T-cell (primary cell): ENCODE measurements at regions not wholly inside any gene's neighbourhood (a gene's known extent, or its start where the extent isn't known, plus 50 kb on each side); places are given as distances from the start of the nearest gene placed in this dataset.

Experiments
- ATAC-seq, 4 experiments: fragments of 200-7000 bp in 3 of 4; fragments of 150-1000 bp in 1 of 4; cut with Tn5 transposase; replicated peaks in 1 of 4; 1 replicate in 3 of 4; 2 replicates in 1 of 4; pipeline ENCODE4 v1.10.0; 2021; ENCODE audit warnings: moderate library complexity in 3 of 4, mild to moderate bottlenecking in 2 of 4, moderate number of reproducible peaks in 1 of 4
- CTCF ChIA-PET, 2 donors: fragments of 300-600 bp; sonication (Branson Sonifier 250); formaldehyde crosslinking; loops; one replicate each; lab custom pipeline; 2022; ENCODE audit warnings: antibody characterized with exemption in 2 of 2; lab: Charles Lee
- POLR2A ChIA-PET, 2 donors: fragments of 300-600 bp; sonication (Branson Sonifier 250); formaldehyde crosslinking; loops; one replicate each; lab custom pipeline; 2022; ENCODE audit warnings: antibody characterized with exemption in 2 of 2; lab: Charles Lee
- DNase-seq, 35 experiments: peaks; one replicate each; pipeline versions ENCODE4 v3.0.0 to v3.0.0-alpha.2; 2013 to 2023
- H3K27ac ChIP-seq: one replicate; pipeline ENCODE4 v1.5.1; 2013; ENCODE audit warnings: low read length
- H3K27me3 ChIP-seq, 2 experiments: replicated peaks in 1 of 2; 1 replicate in 1 of 2; 2 replicates in 1 of 2; pipeline versions ENCODE4 v1.6.1 to v1.7.0; 2013; ENCODE audit warnings: low read length in 1 of 2, mixed read lengths in 1 of 2; ENCODE audit not compliant: control insufficient read depth in 2 of 2, insufficient read depth in 2 of 2; ENCODE audit errors: extremely low read depth in 1 of 2
- H3K36me3 ChIP-seq, 2 donors: 1 replicate in 1 of 2; 2 replicates in 1 of 2; pipeline versions ENCODE4 v1.6.1 to v1.7.0; 2013; ENCODE audit warnings: low read length in 1 of 2; ENCODE audit not compliant: control insufficient read depth in 2 of 2, insufficient read depth in 1 of 2; ENCODE audit errors: extremely low read depth in 1 of 2
- H3K4me1 ChIP-seq, 2 experiments: 1 replicate in 1 of 2; 2 replicates in 1 of 2; pipeline versions ENCODE4 v1.6.1 to v1.7.0; 2013; ENCODE audit warnings: low read length in 2 of 2, mixed read lengths in 1 of 2; ENCODE audit not compliant: insufficient read depth in 2 of 2, control insufficient read depth in 1 of 2; ENCODE audit errors: extremely low read depth in 1 of 2
- H3K4me3 ChIP-seq, 2 donors: 1 replicate in 1 of 2; 2 replicates in 1 of 2; pipeline versions ENCODE4 v1.5.1 to v1.7.0; 2013; ENCODE audit warnings: mild to moderate bottlenecking in 2 of 2, low read length in 1 of 2, moderate library complexity in 1 of 2; ENCODE audit not compliant: control insufficient read depth in 1 of 2; ENCODE audit errors: extremely low read depth in 1 of 2
- H3K9me3 ChIP-seq: 2 replicates; pipeline ENCODE4 v1.7.0; 2013
- H3K27ac Mint-ChIP-seq, 2 donors: one replicate each; pipeline ENCODE4 v1.8.0; 2020 to 2021; ENCODE audit warnings: mild to moderate bottlenecking in 2 of 2, mixed read lengths in 2 of 2
- H3K27me3 Mint-ChIP-seq, 2 donors: one replicate each; pipeline ENCODE4 v1.8.0; 2021 to 2022; ENCODE audit warnings: mixed read lengths in 2 of 2
- H3K36me3 Mint-ChIP-seq: one replicate; pipeline ENCODE4 v1.8.0; 2021; ENCODE audit warnings: mixed read lengths
- H3K4me1 Mint-ChIP-seq, 3 donors: one replicate each; pipeline ENCODE4 v1.8.0; 2020 to 2022; ENCODE audit warnings: mixed read lengths in 3 of 3, mild to moderate bottlenecking in 1 of 3
- H3K4me3 Mint-ChIP-seq, 3 donors: one replicate each; pipeline ENCODE4 v1.8.0; 2020 to 2022; ENCODE audit warnings: mild to moderate bottlenecking in 3 of 3, mixed read lengths in 3 of 3, moderate library complexity in 3 of 3
- H3K9me3 Mint-ChIP-seq, 3 donors: one replicate each; pipeline ENCODE4 v1.8.0; 2020 to 2022; ENCODE audit warnings: mixed read lengths in 3 of 3
- WGBS: methylation state at CpG from one replicate; pipeline ENCODE4 v1.1.5; 2013; ENCODE audit warnings: missing lambda C conversion rate; ENCODE audit not compliant: insufficient coverage; 5-methylcytosine and 5-hydroxymethylcytosine counted together

DNA sequence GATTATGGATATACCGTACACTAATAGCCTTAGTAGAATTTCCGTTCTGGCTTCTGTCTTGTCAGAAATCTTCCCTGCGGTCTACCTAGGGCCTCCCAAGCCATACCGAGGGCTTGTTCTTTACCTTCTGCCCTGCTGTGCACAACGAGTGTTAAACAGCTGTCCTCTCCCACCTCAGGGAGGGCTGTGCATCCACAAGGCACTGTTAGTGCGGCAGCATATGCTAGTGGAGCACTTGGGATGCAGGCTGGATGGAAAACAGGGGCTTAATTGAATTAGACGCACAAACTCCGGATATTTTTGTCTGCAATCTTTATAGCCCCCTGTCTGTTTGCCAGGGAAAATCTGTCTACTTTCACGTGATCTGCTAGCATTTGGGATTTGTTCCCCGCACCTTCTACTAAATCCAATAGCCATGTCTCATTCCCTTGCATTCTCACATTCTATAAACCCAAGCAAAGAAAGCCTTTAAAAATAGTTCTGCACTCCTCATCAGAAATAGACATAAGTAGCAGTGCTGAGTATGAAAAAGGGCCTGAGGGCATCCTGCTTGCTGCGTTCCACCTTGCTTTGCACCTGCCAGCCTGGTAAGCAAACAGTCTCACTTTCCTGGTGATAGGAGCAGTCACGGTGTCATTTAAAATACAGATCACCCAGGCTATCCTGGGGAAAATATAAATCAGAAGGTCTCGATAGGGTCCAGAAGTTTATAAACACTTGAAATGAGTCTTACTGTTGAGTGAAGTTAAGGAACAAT, 382.6 kb downstream of the RASEF start:
- Histone ChIP-seq H3K36me3 (no peaks in the 10 kb centered on the region), H3K9me3 (no peaks in the 10 kb centered on the region), H3K27ac (no peak overlapping the region), H3K4me1 (no peaks in the 10 kb centered on the region), H3K27me3 (no peaks in the 10 kb centered on the region), H3K4me3 (no peak overlapping the region)
- DNase-seq (no peak), ATAC-seq (no peak)
- 62% methylated on average over 10 of the region's 13 CpGs for WGBS
- H3K27ac Mint-ChIP-seq: no peak overlapping the region
- POLR2A ChIA-PET: no interaction called here
- no peaks in the 10 kb centered on the region for H3K4me1 Mint-ChIP-seq
- no peak overlapping the region for H3K4me3 Mint-ChIP-seq
- CTCF ChIA-PET: no interaction called here
- H3K36me3 Mint-ChIP-seq: no peaks in the 10 kb centered on the region
- peaks cover 0 to 13% (median 0%) of the 10 kb centered on the region in 3 donors for H3K9me3 Mint-ChIP-seq
- no peaks in the 10 kb centered on the region for H3K27me3 Mint-ChIP-seq

DNA sequence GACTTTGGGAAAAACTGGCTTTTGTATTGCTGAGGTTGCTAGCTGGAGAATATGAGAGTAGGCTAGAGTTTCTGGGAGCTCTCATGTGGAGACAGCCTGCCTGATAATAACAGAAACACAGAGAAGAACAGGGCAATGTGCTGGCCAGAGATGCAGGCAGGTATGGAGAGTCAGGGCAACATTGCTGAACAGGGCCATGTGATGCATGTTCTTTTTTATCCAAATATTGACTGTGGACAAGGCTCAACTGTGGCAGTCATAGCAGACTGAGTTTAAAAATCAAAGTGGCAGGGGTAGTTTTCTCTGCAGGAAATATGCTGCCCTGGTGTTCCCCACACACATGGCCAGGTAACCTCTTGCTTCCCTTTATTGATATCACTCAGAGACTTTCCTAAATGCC, 381.1 kb downstream of the RASEF start:
- Mint-ChIP-seq H3K4me1 (no peaks in the 10 kb centered on the region), H3K4me3 (no peak overlapping the region), H3K27me3 (no peaks in the 10 kb centered on the region), H3K36me3 (no peaks in the 10 kb centered on the region), H3K9me3 (peaks cover 0 to 13% (median 0%) of the 10 kb centered on the region in 3 donors), H3K27ac (no peak overlapping the region)
- Histone ChIP-seq H3K27me3 (no peaks in the 10 kb centered on the region), H3K36me3 (no peaks in the 10 kb centered on the region), H3K4me1 (no peaks in the 10 kb centered on the region), H3K4me3 (no peak overlapping the region), H3K27ac (no peak overlapping the region), H3K9me3 (no peaks in the 10 kb centered on the region)
- ATAC-seq (no peak), DNase-seq (no peak)
- ChIA-PET CTCF (no interaction called here), POLR2A (no interaction called here)

DNA sequence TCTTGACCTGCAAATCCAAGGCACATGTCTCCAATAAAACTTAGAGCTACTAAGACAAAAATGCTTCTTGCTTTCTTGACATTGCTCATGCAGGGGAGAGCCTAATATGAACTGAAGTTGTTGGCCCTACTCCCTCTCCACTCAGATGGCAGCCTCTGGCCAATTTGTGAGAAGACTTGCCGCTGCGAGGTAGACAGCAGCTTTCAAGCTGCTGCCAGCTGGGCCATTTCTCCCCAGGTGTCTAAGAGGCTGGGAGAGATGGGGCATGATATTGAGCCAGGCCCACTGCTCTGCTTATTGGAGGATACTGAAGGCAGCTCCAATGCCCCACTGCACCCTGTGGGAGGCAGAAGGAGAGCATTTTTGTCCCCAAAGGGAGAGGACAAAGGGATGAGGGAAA, 380.5 kb downstream of the RASEF start:
- Histone ChIP-seq H3K27ac (no peak overlapping the region), H3K9me3 (no peaks in the 10 kb centered on the region), H3K4me3 (no peak overlapping the region), H3K4me1 (no peaks in the 10 kb centered on the region), H3K27me3 (no peaks in the 10 kb centered on the region), H3K36me3 (no peaks in the 10 kb centered on the region)
- CTCF ChIA-PET: no interaction called here
- H3K27me3 Mint-ChIP-seq: no peaks in the 10 kb centered on the region
- ATAC-seq (no peak), DNase-seq (no peak)
- WGBS: 94% methylated on average over 2 of the region's 2 CpGs
- H3K36me3 Mint-ChIP-seq: no peaks in the 10 kb centered on the region
- H3K9me3 Mint-ChIP-seq: peaks cover 0 to 16% (median 3%) of the 10 kb centered on the region in 3 donors
- POLR2A ChIA-PET: no interaction called here
- no peak overlapping the region for H3K4me3 Mint-ChIP-seq
- H3K4me1 Mint-ChIP-seq: no peaks in the 10 kb centered on the region
- H3K27ac Mint-ChIP-seq: no peak overlapping the region

DNA sequence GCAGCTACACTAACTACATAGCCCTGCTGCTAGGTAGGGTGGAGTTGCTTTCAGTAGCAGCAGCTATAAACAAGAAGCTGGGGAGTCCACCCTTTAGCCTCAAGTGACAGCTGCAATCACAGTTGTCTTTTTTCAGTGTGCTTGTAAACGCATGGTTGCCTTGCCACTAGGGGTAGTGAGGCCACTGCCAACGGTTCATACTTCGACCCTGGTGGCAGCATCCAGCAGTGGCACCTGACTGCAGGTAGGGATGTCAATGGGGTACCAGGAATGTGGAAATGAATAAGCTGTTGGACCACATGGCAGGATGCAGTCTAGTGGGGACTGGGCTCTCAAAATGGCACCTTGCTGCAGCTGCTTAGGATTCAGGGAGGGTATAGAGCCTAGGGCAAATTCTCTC, 367.2 kb downstream of the RASEF start:
- no peaks in the 10 kb centered on the region for H3K4me1 Mint-ChIP-seq
- Histone ChIP-seq H3K4me3 (no peak overlapping the region), H3K9me3 (no peaks in the 10 kb centered on the region), H3K36me3 (no peaks in the 10 kb centered on the region), H3K27ac (no peak overlapping the region), H3K4me1 (no peaks in the 10 kb centered on the region), H3K27me3 (no peaks in the 10 kb centered on the region)
- H3K27ac Mint-ChIP-seq: no peak overlapping the region
- peaks cover 10 to 23% (median 16%) of the 10 kb centered on the region in 3 donors for H3K9me3 Mint-ChIP-seq
- DNase-seq: no peak
- 95% methylated on average over 3 of the region's 3 CpGs for WGBS
- H3K27me3 Mint-ChIP-seq: no peaks in the 10 kb centered on the region
- no peak for ATAC-seq
- H3K36me3 Mint-ChIP-seq: no peaks in the 10 kb centered on the region
- CTCF ChIA-PET: no interaction called here
- no peak overlapping the region for H3K4me3 Mint-ChIP-seq
- POLR2A ChIA-PET: no interaction called here

DNA sequence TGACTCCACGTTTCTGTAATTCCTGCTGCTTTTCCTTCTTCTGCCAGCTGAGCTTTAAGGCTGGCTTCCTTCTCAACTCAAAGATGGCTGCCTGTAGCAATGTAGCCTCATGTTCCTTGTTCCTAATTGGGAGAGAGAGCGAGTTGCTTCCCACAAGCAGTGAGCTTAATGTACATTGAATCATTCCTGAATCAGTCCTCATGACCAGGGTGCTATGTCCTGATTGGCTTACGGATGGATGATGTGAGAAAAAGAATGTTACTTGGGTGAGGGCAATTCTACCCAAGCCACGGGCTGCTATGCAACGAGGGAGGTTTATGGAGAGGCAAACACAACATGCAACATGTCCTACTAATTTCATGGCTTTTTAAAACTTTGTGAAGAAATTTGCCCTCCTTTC, 356.2 kb downstream of the RASEF start:
- Mint-ChIP-seq H3K4me1 (no peaks in the 10 kb centered on the region), H3K27me3 (no peaks in the 10 kb centered on the region), H3K4me3 (no peak overlapping the region), H3K36me3 (no peaks in the 10 kb centered on the region), H3K27ac (no peak overlapping the region), H3K9me3 (peaks cover 2 to 11% (median 8%) of the 10 kb centered on the region in 3 donors)
- Histone ChIP-seq H3K4me3 (no peak overlapping the region), H3K36me3 (no peaks in the 10 kb centered on the region), H3K4me1 (no peaks in the 10 kb centered on the region), H3K27ac (no peak overlapping the region), H3K27me3 (no peaks in the 10 kb centered on the region), H3K9me3 (no peaks in the 10 kb centered on the region)
- WGBS: 67% methylated on average over 1 of the region's 5 CpGs
- CTCF ChIA-PET: no interaction called here
- DNase-seq: no peak
- POLR2A ChIA-PET: no interaction called here
- ATAC-seq: no peak

DNA sequence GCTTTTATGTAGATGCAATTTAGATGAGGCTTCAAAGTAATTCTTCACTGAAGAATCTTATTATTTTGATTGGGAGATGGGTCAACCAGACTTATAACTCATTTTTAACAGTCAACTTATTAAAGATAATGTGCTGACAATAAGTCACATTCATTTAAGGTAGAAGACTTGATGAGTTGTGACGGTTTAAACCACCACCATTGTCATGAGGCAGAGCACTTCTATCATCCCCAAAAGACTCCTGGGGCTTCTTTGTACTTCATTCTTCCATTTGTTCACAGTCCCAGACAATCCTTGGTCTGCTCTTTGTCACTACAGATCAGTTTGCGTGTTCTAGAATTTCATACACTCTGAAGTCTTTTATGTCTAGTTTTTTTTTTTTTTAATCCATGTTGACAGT, 346.1 kb downstream of the RASEF start:
- H3K4me3 ChIP-seq: no peak overlapping the region
- Mint-ChIP-seq H3K9me3 (peaks cover 7 to 17% (median 7%) of the 10 kb centered on the region in 3 donors), H3K27ac (no peak overlapping the region), H3K4me3 (no peak overlapping the region), H3K27me3 (no peaks in the 10 kb centered on the region), H3K4me1 (no peaks in the 10 kb centered on the region), H3K36me3 (no peaks in the 10 kb centered on the region)
- DNase-seq: no peak
- no peaks in the 10 kb centered on the region for H3K27me3 ChIP-seq
- no peak overlapping the region for H3K27ac ChIP-seq
- ChIA-PET POLR2A (no interaction called here), CTCF (no interaction called here)
- no CpG with 5 or more reads among the region's 2 CpGs for WGBS
- no peaks in the 10 kb centered on the region for H3K4me1 ChIP-seq
- no peaks in the 10 kb centered on the region for H3K36me3 ChIP-seq
- ATAC-seq: no peak
- H3K9me3 ChIP-seq: no peaks in the 10 kb centered on the region

DNA sequence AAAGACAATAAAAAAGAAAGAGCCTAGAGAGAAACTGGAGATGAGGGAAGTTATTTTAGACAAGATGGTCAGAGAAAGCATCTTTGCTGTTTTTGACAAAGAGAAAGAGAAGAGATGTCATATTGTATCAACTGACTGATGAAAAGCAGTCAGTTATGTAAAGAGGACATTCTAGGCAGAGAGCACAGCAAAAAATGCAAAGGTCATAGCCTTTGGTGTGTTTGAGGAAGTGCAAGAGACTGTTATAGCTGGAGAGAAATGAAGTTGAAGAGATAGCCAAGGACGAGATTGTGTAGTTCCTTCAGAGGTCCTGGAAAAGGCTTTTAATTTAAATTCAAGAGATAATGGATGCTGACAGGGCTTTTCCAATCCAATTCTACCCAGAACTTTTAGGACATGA, 342.4 kb downstream of the RASEF start:
- H3K4me3 Mint-ChIP-seq: no peak overlapping the region
- Histone ChIP-seq H3K4me1 (no peaks in the 10 kb centered on the region), H3K4me3 (no peak overlapping the region), H3K9me3 (no peaks in the 10 kb centered on the region), H3K36me3 (no peaks in the 10 kb centered on the region), H3K27ac (no peak overlapping the region), H3K27me3 (no peaks in the 10 kb centered on the region)
- CTCF ChIA-PET: no interaction called here
- H3K27ac Mint-ChIP-seq: no peak overlapping the region
- DNase-seq (no peak), ATAC-seq (no peak)
- H3K27me3 Mint-ChIP-seq: no peaks in the 10 kb centered on the region
- POLR2A ChIA-PET: no interaction called here
- H3K36me3 Mint-ChIP-seq: no peaks in the 10 kb centered on the region
- no CpG with 5 or more reads among the region's 1 CpG for WGBS
- H3K4me1 Mint-ChIP-seq: no peaks in the 10 kb centered on the region
- H3K9me3 Mint-ChIP-seq: peaks cover 3 to 8% (median 7%) of the 10 kb centered on the region in 3 donors
